HG03135 (cell line): ENCODE measurements at regions not wholly inside any gene's neighbourhood (a gene's known extent, or its start where the extent isn't known, plus 50 kb on each side); places are given as distances from the start of the nearest gene placed in this dataset.
"Not testable (repeated sequence)": the region's sequence is repeated elsewhere in the genome, so short reads cannot be mapped to it uniquely, and the experiment has no call there.

ENCODE experiments used
- ATAC-seq: cut with Tn5 transposase; IDR thresholded peaks from one replicate; pipeline ENCODE4 v1.9.1; 2021; ENCODE audit warnings: mild to moderate bottlenecking, moderate library complexity; ENCODE audit not compliant: unreplicated experiment

- no peak for ATAC-seq
Measured at GRCh38 chr18:76721207-76721996, 101.0 kb upstream of the ZNF236 start.

- ATAC-seq: no peak
Measured at GRCh38 chr18:76720683-76721082, 101.7 kb upstream of the ZNF236 start.

- no peak for ATAC-seq
Measured at GRCh38 chr18:76715012-76715610, 107.2 kb upstream of the ZNF236 start.

GRCh38 chr18:76713432-76713831, 108.9 kb upstream of the ZNF236 start:
- no peak for ATAC-seq

GRCh38 chr18:76712511-76713140, 109.7 kb upstream of the ZNF236 start:
- ATAC-seq: no peak

- no peak for ATAC-seq
Measured at GRCh38 chr18:76710646-76711520, 111.5 kb upstream of the ZNF236 start.

- ATAC-seq: peak; percentile 59
Measured at GRCh38 chr18:76709659-76710645, 112.4 kb upstream of the ZNF236 start.

- no peak for ATAC-seq
Measured at GRCh38 chr18:76708722-76709353, 113.5 kb upstream of the ZNF236 start.

GRCh38 chr18:76708071-76708721, 114.2 kb upstream of the ZNF236 start:
- ATAC-seq: no peak

- no peak for ATAC-seq
Measured at GRCh38 chr18:76707534-76707933, 114.8 kb upstream of the ZNF236 start.

- not testable (repeated sequence) for ATAC-seq
Measured at GRCh38 chr18:76704589-76704988, 117.8 kb upstream of the ZNF236 start.

GRCh38 chr18:76699923-76700322, 122.4 kb upstream of the ZNF236 start:
- no peak for ATAC-seq

GRCh38 chr18:76697441-76697901, 124.9 kb upstream of the ZNF236 start:
- ATAC-seq: no peak

- no peak for ATAC-seq
Measured at GRCh38 chr18:76691800-76692199, 130.6 kb upstream of the ZNF236 start.

- no peak for ATAC-seq
Measured at GRCh38 chr18:76689646-76690264, 132.6 kb upstream of the ZNF236 start.

- ATAC-seq: no peak
Measured at GRCh38 chr18:76688724-76689472, 133.5 kb upstream of the ZNF236 start.

GRCh38 chr18:76687304-76687962, 134.9 kb upstream of the ZNF236 start:
- no peak for ATAC-seq
